ENCODE measurements at regions not wholly inside any gene's neighbourhood (a gene's known extent, or its start where the extent isn't known, plus 50 kb on each side); places are given as distances from the start of the nearest gene placed in this dataset.

- H3K4me1 ChIP-seq: no peaks in the 10 kb centered on the region
- no peaks in the 10 kb centered on the region for H3K9me3 ChIP-seq
- H3K36me3 ChIP-seq: no peaks in the 10 kb centered on the region
- no peaks in the 10 kb centered on the region for H3K27me3 ChIP-seq
- WGBS, 2 donors: 91 to 95% methylated on average over 6 of the region's 6 CpGs
- DNase-seq: no peak
- no peak overlapping the region for H3K27ac ChIP-seq
- intact Hi-C loops (cut with DNase I): no loop called here
- TF ChIP-seq CTCF (IDR thresholded peaks at IDR 0.05) (no peak), EP300 (IDR thresholded peaks at IDR 0.05) (no peak), POLR2AphosphoS5 (IDR thresholded peaks at IDR 0.05) (no peak), POLR2A (IDR thresholded peaks at IDR 0.05) (no peak)
- H3K4me3 ChIP-seq: no peak overlapping the region
Observed at GRCh38 chr13:31081316-31081715, 80.4 kb downstream of the HSPH1 start.

- Histone ChIP-seq H3K4me1 (no peaks in the 10 kb centered on the region), H3K27me3 (no peaks in the 10 kb centered on the region), H3K4me3 (no peak overlapping the region), H3K9me3 (no peaks in the 10 kb centered on the region), H3K36me3 (no peaks in the 10 kb centered on the region), H3K27ac (no peak overlapping the region)
- intact Hi-C loops (cut with DNase I): no loop called here
- DNase-seq: no peak
- TF ChIP-seq POLR2A (IDR thresholded peaks at IDR 0.05) (no peak), EP300 (IDR thresholded peaks at IDR 0.05) (no peak), CTCF (IDR thresholded peaks at IDR 0.05) (no peak), POLR2AphosphoS5 (IDR thresholded peaks at IDR 0.05) (no peak)
Observed at GRCh38 chr13:31074756-31075155, 86.9 kb downstream of the HSPH1 start.

- no peaks in the 10 kb centered on the region for H3K36me3 ChIP-seq
- 57 to 59% methylated on average over 5 of the region's 5 CpGs for WGBS, 2 donors
- no peaks in the 10 kb centered on the region for H3K4me1 ChIP-seq
- no peak overlapping the region for H3K27ac ChIP-seq
- DNase-seq: no peak
- no peaks in the 10 kb centered on the region for H3K27me3 ChIP-seq
- no peak for TF ChIP-seq POLR2AphosphoS5 (IDR thresholded peaks at IDR 0.05)
- no peak for TF ChIP-seq EP300 (IDR thresholded peaks at IDR 0.05)
- no peak for TF ChIP-seq CTCF (IDR thresholded peaks at IDR 0.05)
- TF ChIP-seq POLR2A (IDR thresholded peaks at IDR 0.05): no peak
- no peak overlapping the region for H3K4me3 ChIP-seq
- no peaks in the 10 kb centered on the region for H3K9me3 ChIP-seq
- intact Hi-C loops (cut with DNase I): no loop called here
Observed at GRCh38 chr13:31073859-31074718, 87.6 kb downstream of the HSPH1 start.

GRCh38 chr13:31072041-31072440, 89.7 kb downstream of the HSPH1 start:
- no peaks in the 10 kb centered on the region for H3K4me1 ChIP-seq
- intact Hi-C loops (cut with DNase I): no loop called here
- no peak for DNase-seq
- H3K27me3 ChIP-seq: no peaks in the 10 kb centered on the region
- no peak overlapping the region for H3K4me3 ChIP-seq
- 90 to 93% methylated on average over 3 of the region's 3 CpGs for WGBS, 2 donors
- TF ChIP-seq POLR2A (IDR thresholded peaks at IDR 0.05): no peak
- no peak for TF ChIP-seq CTCF (IDR thresholded peaks at IDR 0.05)
- TF ChIP-seq EP300 (IDR thresholded peaks at IDR 0.05): no peak
- TF ChIP-seq POLR2AphosphoS5 (IDR thresholded peaks at IDR 0.05): no peak
- H3K36me3 ChIP-seq: no peaks in the 10 kb centered on the region
- H3K9me3 ChIP-seq: no peaks in the 10 kb centered on the region
- H3K27ac ChIP-seq: no peak overlapping the region
